ENCODE measurements at regions not wholly inside any gene's neighbourhood (a gene's known extent, or its start where the extent isn't known, plus 50 kb on each side); places are given as distances from the start of the nearest gene placed in this dataset.

DNA sequence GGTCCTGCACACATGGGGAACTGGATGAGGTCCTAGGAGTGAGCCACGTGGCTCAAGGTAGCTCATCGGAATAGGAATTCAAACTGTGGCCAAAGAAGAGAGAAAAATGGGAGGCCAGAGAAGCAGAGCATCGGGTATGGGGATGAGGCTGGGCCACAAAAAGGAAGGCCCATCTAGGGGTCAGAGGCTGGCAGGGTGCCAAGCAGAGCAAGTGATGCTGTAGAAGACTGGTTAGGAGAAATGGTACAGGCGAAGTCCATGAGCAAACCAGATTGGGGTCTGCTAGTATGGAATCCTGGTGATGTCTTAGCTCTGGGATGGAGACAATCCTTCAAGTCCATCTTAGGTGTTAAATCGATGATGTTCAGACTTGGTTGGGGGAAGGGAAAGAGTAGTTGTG lies 68.0 kb downstream of the TEX35 start:
- no peak for TF ChIP-seq EZH2 (IDR thresholded peaks at IDR 0.05)
- TF ChIP-seq, protein P1, sequence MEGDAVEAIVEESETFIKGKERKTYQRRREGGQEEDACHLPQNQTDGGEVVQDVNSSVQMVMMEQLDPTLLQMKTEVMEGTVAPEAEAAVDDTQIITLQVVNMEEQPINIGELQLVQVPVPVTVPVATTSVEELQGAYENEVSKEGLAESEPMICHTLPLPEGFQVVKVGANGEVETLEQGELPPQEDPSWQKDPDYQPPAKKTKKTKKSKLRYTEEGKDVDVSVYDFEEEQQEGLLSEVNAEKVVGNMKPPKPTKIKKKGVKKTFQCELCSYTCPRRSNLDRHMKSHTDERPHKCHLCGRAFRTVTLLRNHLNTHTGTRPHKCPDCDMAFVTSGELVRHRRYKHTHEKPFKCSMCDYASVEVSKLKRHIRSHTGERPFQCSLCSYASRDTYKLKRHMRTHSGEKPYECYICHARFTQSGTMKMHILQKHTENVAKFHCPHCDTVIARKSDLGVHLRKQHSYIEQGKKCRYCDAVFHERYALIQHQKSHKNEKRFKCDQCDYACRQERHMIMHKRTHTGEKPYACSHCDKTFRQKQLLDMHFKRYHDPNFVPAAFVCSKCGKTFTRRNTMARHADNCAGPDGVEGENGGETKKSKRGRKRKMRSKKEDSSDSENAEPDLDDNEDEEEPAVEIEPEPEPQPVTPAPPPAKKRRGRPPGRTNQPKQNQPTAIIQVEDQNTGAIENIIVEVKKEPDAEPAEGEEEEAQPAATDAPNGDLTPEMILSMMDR (IDR thresholded peaks at IDR 0.05 in 2 of 3, conservative IDR thresholded peaks at IDR 0.05 in 1 of 3; ENCODE audit: borderline replicate concordance in 1 of 3, insufficient read depth in 1 of 3, low read depth in 2 of 3, low read length in 2 of 3), result no peak
- TF ChIP-seq, protein P2, sequence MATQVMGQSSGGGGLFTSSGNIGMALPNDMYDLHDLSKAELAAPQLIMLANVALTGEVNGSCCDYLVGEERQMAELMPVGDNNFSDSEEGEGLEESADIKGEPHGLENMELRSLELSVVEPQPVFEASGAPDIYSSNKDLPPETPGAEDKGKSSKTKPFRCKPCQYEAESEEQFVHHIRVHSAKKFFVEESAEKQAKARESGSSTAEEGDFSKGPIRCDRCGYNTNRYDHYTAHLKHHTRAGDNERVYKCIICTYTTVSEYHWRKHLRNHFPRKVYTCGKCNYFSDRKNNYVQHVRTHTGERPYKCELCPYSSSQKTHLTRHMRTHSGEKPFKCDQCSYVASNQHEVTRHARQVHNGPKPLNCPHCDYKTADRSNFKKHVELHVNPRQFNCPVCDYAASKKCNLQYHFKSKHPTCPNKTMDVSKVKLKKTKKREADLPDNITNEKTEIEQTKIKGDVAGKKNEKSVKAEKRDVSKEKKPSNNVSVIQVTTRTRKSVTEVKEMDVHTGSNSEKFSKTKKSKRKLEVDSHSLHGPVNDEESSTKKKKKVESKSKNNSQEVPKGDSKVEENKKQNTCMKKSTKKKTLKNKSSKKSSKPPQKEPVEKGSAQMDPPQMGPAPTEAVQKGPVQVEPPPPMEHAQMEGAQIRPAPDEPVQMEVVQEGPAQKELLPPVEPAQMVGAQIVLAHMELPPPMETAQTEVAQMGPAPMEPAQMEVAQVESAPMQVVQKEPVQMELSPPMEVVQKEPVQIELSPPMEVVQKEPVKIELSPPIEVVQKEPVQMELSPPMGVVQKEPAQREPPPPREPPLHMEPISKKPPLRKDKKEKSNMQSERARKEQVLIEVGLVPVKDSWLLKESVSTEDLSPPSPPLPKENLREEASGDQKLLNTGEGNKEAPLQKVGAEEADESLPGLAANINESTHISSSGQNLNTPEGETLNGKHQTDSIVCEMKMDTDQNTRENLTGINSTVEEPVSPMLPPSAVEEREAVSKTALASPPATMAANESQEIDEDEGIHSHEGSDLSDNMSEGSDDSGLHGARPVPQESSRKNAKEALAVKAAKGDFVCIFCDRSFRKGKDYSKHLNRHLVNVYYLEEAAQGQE (IDR thresholded peaks at IDR 0.05; ENCODE audit: low read depth), result no peak
- no peak for TF ChIP-seq SRF (IDR thresholded peaks at IDR 0.05; ENCODE audit: low read depth)
- no peak for TF ChIP-seq POLR2AphosphoS5 (IDR thresholded peaks at IDR 0.05; ENCODE audit: low read depth, low read length)
